GM19467 (cell line): ENCODE measurements at regions not wholly inside any gene's neighbourhood (a gene's known extent, or its start where the extent isn't known, plus 50 kb on each side); places are given as distances from the start of the nearest gene placed in this dataset.

Experiments
- ATAC-seq: cut with Tn5 transposase; IDR thresholded peaks from one replicate; pipeline ENCODE4 v1.9.1; 2021; ENCODE audit warnings: mild to moderate bottlenecking, moderate library complexity; ENCODE audit not compliant: unreplicated experiment

- ATAC-seq = no peak
Measured at GRCh38 chr4:151829309-151829708, 68.5 kb upstream of the GATB start.

- ATAC-seq = no peak
Measured at GRCh38 chr4:151824656-151825055, 63.8 kb upstream of the GATB start.

- ATAC-seq = no peak
Measured at GRCh38 chr4:151822331-151822730, 61.5 kb upstream of the GATB start.

GRCh38 chr4:151820004-151820403 lies 59.2 kb upstream of the GATB start:
- no peak for ATAC-seq

GRCh38 chr4:151811403-151811802 lies 50.6 kb upstream of the GATB start:
- no peak for ATAC-seq
